ENCODE measurements at regions not wholly inside any gene's neighbourhood (a gene's known extent, or its start where the extent isn't known, plus 50 kb on each side); places are given as distances from the start of the nearest gene placed in this dataset.

DNA sequence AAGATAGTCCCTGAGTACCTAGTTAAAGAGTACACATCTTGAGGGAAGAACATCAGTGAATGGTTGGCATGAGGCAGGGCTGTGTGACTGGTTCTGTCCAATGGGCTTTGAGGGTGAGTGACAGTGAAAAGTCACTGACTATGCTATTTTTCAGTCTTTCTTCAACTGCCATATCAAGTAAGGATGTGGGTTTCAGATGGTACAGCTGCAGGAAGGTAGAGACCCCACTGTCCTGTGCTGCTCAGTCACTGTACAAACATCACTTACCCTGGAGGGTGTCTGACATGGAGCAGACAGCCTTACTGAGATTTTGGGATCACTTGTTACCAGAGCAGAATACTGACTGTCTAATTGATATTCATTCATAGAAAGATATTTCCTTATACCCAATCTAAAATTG is 115.3 kb upstream of the ASCC3 start:
- DNase-seq: no peak
- Mint-ChIP-seq H3K9me3 (no peaks in the 10 kb centered on the region), H3K36me3 (no peaks in the 10 kb centered on the region), H3K27me3 (no peaks in the 10 kb centered on the region), H3K4me3 (no peak overlapping the region), H3K4me1 (no peaks in the 10 kb centered on the region), H3K27ac (no peak overlapping the region)
- CTCF ChIA-PET: no interaction called here

DNA sequence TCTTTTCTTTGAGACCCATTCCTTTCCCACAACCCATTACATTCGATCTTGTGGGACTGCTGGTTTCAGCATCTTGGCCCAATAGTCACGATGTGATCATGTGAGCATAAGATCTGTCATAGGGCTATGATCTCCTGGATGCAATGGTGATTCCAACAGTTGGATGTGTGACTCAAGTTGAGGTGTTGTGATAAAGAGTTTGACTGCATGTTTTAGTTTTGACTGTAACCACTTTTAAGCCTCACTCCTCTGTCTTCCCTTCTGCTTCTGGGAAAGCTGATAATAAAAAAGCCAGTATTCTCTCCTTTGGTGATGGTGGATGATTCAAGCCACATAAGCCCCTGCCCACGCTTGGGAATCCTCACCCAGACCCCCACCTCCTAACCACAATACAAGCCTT is 117.0 kb upstream of the ASCC3 start:
- H3K4me1 Mint-ChIP-seq: no peaks in the 10 kb centered on the region
- no peak overlapping the region for H3K27ac Mint-ChIP-seq
- no peak for DNase-seq
- no peaks in the 10 kb centered on the region for H3K27me3 Mint-ChIP-seq
- no peaks in the 10 kb centered on the region for H3K36me3 Mint-ChIP-seq
- H3K9me3 Mint-ChIP-seq: no peaks in the 10 kb centered on the region
- H3K4me3 Mint-ChIP-seq: no peak overlapping the region
- CTCF ChIA-PET: no interaction called here

DNA sequence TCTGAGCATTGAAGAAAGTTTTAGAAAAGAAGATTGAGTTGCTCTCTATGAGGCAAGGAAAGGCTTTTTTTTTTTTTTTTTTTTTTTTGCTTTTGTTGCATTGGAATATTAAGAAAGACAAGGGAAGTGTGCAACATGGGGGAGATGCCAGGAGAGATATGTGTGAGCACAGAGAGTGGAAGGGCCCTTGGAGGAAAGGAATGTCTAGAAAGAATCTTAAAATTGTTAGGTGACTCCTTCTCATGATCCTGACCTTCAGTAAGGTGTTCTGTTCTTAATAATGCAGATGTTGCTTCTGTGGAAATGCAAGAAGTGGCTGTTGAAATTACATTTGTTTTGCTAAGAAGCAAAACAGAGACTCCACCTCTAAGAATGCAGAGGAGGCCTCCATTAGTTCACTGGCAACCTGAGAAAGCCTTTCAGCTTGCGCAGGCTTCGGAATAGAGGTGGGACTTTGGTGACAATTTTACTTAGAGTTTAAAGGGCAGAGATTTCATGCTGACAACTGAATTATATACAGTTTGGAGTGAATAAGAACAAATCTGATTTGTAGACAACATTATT is 118.0 kb upstream of the ASCC3 start:
- no peak overlapping the region for H3K27ac Mint-ChIP-seq
- no peaks in the 10 kb centered on the region for H3K4me1 Mint-ChIP-seq
- DNase-seq: no peak
- H3K4me3 Mint-ChIP-seq: no peak overlapping the region
- H3K36me3 Mint-ChIP-seq: no peaks in the 10 kb centered on the region
- no peaks in the 10 kb centered on the region for H3K9me3 Mint-ChIP-seq
- no peaks in the 10 kb centered on the region for H3K27me3 Mint-ChIP-seq
- CTCF ChIA-PET: interaction anchor here (0.6 kb wide), 1 partner anchor 21 kb away, joined by 3 read pairs; no protein-coding TSS in a partner anchor

DNA sequence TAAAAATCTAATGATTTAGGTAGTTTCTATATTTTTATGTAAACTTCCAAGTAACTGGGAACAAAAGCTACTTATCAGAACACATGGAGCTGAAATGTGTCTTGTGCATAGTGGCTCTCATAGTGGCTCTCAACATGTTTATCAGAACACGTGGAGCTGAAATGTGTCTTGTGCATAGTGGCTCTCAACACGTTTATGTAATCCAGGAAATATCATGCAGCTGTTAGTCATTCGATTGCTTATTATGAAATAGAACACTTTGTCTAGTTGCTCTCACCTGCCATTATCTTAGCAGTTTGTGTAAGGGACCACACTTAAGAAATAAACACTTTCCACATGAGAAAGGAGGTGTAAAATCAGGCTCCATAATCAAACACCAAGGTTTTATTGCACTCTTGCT is 119.2 kb upstream of the ASCC3 start:
- no peak for DNase-seq
- Mint-ChIP-seq H3K4me3 (no peak overlapping the region), H3K4me1 (no peaks in the 10 kb centered on the region), H3K27ac (no peak overlapping the region), H3K27me3 (no peaks in the 10 kb centered on the region), H3K9me3 (no peaks in the 10 kb centered on the region), H3K36me3 (no peaks in the 10 kb centered on the region)
- CTCF ChIA-PET: no interaction called here

DNA sequence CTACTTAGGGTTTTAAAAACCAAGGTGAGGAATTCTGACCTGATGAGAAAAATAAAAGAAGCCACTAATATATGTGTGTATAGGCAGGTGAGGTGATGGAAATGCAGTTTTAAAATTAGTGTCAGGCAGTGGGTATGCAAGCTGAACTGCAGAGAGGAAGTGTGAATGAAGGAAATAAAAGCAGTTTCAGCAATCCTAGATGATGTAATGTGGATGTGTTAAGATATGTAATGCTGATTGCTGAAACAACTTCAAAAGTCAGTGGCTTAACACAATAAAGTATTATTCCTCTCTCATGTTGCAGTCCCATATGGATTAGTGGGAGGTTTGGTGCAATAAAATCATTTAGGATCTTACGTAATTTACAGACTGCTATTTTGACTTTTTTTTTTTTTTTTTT is 119.9 kb upstream of the ASCC3 start:
- Mint-ChIP-seq H3K27me3 (no peaks in the 10 kb centered on the region), H3K36me3 (no peaks in the 10 kb centered on the region), H3K9me3 (no peaks in the 10 kb centered on the region), H3K4me3 (no peak overlapping the region), H3K4me1 (no peaks in the 10 kb centered on the region), H3K27ac (no peak overlapping the region)
- CTCF ChIA-PET: no interaction called here
- DNase-seq: no peak

DNA sequence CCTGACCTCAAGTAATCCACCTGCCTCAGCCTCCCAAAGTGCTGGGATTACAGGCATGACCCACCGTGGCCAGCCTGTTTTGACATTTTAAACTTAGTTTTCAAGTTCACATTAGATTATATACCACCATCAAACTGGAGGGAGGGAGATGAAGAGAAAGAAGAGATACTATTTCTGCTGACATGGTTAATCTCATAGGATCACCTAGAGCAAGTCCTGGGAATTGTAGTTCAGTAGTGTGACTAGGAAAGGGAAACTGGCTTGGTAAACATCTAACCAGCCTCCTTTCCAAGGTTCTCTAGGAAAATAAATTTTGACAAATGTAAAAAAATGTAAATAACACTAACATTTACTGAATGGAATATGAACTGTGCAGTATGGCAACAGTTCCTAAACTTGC is 120.5 kb upstream of the ASCC3 start:
- no peak overlapping the region for H3K4me3 Mint-ChIP-seq
- H3K36me3 Mint-ChIP-seq: no peaks in the 10 kb centered on the region
- no peaks in the 10 kb centered on the region for H3K4me1 Mint-ChIP-seq
- H3K27ac Mint-ChIP-seq: no peak overlapping the region
- H3K9me3 Mint-ChIP-seq: no peaks in the 10 kb centered on the region
- DNase-seq: no peak
- CTCF ChIA-PET: no interaction called here
- H3K27me3 Mint-ChIP-seq: no peaks in the 10 kb centered on the region

DNA sequence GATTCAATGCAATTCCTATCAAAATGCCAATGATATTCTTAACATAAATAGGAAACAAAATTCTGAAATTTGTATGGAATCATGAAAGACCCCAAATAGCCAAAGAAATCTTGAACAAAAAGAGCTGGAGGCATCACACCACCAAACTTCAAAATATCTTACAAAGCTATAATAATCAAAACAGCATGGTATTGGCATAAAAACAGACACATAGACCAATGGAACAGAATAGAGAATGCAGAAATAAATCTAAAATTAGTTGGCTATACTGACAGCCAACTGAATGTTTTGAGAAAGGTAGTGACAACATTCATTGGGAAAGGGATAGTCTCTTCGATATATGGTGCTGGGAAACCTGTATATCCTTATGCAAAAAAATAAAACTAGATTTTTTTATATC is 121.9 kb upstream of the ASCC3 start:
- no peak for DNase-seq
- Mint-ChIP-seq H3K4me3 (no peak overlapping the region), H3K9me3 (no peaks in the 10 kb centered on the region), H3K4me1 (no peaks in the 10 kb centered on the region), H3K36me3 (no peaks in the 10 kb centered on the region), H3K27me3 (no peaks in the 10 kb centered on the region), H3K27ac (no peak overlapping the region)
- CTCF ChIA-PET: no interaction called here

DNA sequence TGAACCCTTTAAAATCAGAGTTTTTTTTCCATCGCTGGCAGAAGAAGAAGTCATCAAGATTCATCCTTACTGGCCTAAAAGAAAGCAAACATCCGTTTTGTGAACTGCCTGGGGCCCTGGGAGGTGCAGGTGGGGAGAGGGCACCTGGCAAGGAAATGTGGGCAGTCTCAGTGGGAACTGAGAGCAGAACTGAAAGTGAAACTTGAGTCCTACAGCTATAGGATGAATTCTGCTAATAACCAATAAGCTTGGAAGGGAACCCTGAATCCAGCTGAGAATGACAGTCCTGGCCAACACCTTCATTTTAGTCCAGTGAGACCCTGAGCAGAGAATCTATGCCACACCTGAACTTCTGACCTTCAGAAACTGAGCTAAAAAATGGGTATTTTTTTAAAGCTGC is 130.1 kb upstream of the ASCC3 start:
- Mint-ChIP-seq H3K27ac (no peak overlapping the region), H3K4me3 (no peak overlapping the region), H3K27me3 (no peaks in the 10 kb centered on the region), H3K36me3 (no peaks in the 10 kb centered on the region), H3K4me1 (peaks cover 14% of the 10 kb centered on the region), H3K9me3 (peaks cover 1% of the 10 kb centered on the region)
- CTCF ChIA-PET: no interaction called here
- peak; percentile 32 for DNase-seq

DNA sequence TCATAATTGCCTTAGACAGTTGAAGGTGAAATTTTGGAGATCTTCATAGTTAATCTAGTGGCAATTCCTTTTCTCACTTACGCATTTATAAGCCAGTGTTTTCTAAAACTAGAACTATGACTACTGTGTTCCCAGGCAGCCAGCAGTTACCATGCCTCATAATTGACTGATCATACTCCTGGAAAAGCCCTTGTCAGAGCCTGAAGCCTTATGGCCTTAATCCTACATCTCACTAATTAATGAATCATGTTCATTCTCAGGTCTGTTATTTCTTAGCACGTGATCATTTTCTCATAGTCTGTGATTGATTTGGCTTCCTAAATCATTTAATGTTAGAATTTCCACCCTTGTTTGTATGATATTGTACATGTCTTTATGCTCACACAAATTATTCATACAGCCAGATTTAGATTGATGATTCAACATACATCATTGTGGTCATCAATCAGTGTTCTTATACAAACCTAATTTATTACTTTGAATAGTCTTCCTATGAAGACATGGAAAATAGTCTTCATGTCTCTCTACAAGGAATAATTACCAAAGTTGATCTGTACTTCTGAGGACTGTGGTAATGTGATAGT is 132.6 kb upstream of the ASCC3 start:
- Mint-ChIP-seq H3K4me1 (peaks cover 14% of the 10 kb centered on the region), H3K36me3 (no peaks in the 10 kb centered on the region), H3K9me3 (peaks cover 1% of the 10 kb centered on the region), H3K4me3 (no peak overlapping the region), H3K27me3 (no peaks in the 10 kb centered on the region), H3K27ac (no peak overlapping the region)
- CTCF ChIA-PET: no interaction called here
- no peak for DNase-seq

DNA sequence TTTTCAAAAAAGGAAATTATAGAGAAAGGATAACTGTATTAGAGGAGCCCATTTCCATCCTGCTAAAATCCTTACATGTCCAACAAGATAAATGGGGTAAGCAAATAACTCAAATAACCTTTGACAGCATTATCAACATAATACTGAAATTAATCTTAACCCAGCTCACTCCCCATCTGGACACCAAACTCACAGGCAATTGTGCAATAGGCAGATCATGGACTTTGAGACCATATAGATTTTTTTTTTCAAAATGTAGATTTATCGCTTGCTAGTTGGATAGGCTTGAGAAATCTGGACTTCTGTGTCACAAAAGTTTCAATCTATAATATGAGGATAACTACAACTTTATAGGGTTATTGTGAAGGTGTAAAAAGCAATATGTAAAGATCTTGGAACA is 134.4 kb upstream of the ASCC3 start:
- Mint-ChIP-seq H3K9me3 (peaks cover 1% of the 10 kb centered on the region), H3K4me1 (peaks cover 13% of the 10 kb centered on the region), H3K27ac (no peak overlapping the region), H3K36me3 (no peaks in the 10 kb centered on the region), H3K27me3 (no peaks in the 10 kb centered on the region), H3K4me3 (no peak overlapping the region)
- no peak for DNase-seq
- CTCF ChIA-PET: no interaction called here

DNA sequence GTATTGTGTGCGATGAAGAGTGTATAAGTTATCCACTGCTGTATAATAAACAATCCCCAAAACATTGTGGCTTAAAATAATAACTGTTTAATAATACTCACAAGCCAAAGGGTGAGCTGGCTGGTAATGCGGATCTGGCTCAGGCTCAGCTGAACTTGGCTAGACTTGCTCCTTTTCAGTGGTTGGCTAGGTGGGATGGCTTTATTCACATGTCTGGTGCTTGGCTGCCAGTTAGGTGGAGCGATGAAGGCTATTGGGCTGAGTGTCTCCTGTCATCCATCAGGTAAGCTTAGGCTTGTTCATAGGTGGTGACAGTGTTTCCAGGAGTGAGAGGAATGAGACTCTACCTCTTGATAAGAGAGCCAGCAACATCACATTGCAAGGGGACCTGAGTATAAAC is 135.0 kb upstream of the ASCC3 start:
- no peaks in the 10 kb centered on the region for H3K36me3 Mint-ChIP-seq
- CTCF ChIA-PET: no interaction called here
- no peak overlapping the region for H3K27ac Mint-ChIP-seq
- peaks cover 7% of the 10 kb centered on the region for H3K4me1 Mint-ChIP-seq
- no peak for DNase-seq
- no peak overlapping the region for H3K4me3 Mint-ChIP-seq
- H3K9me3 Mint-ChIP-seq: no peaks in the 10 kb centered on the region
- no peaks in the 10 kb centered on the region for H3K27me3 Mint-ChIP-seq

DNA sequence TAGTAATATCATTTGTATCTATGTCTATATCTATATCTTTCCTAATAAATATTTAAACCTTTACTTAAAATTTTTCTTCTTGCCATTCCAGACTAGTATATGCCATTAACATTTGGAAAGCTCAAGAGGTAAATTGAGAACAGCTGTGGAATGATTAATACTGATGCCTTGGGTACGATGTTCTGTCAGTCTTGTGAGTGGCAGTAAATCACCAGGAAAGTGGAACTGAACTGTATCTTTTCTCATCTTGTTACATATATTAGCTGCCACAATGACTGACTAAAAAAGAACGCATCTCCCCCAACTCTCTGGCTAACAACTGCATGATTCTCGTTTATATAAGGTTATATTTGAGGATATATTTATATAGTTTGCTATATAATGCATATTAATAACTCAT is 137.0 kb upstream of the ASCC3 start:
- Mint-ChIP-seq H3K36me3 (no peaks in the 10 kb centered on the region), H3K27me3 (no peaks in the 10 kb centered on the region), H3K9me3 (peaks cover 1% of the 10 kb centered on the region), H3K4me3 (no peak overlapping the region), H3K4me1 (no peaks in the 10 kb centered on the region), H3K27ac (no peak overlapping the region)
- CTCF ChIA-PET: no interaction called here
- DNase-seq: no peak

DNA sequence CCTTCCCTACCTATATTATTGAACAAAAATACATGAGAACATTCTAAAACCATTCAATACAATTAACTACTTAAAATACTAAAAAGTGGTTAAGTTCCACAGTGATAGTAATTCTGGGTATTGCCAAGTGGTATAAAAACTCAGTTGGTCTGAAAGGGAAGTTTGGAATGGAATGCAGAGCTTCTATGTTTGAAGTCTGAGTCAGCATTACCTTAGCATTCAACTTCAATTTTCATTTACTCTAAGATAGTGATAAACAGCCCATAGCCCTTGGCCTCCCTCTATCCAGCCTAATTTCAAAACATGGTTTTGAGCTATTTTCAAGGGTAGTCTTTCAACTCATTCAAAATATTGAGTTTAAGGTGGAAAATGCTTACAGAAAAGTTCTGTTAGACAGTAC is 140.4 kb upstream of the ASCC3 start:
- CTCF ChIA-PET: no interaction called here
- H3K36me3 Mint-ChIP-seq: no peaks in the 10 kb centered on the region
- no peaks in the 10 kb centered on the region for H3K27me3 Mint-ChIP-seq
- H3K4me3 Mint-ChIP-seq: no peak overlapping the region
- H3K27ac Mint-ChIP-seq: no peak overlapping the region
- H3K9me3 Mint-ChIP-seq: peaks cover 2% of the 10 kb centered on the region
- no peaks in the 10 kb centered on the region for H3K4me1 Mint-ChIP-seq
- DNase-seq: no peak

DNA sequence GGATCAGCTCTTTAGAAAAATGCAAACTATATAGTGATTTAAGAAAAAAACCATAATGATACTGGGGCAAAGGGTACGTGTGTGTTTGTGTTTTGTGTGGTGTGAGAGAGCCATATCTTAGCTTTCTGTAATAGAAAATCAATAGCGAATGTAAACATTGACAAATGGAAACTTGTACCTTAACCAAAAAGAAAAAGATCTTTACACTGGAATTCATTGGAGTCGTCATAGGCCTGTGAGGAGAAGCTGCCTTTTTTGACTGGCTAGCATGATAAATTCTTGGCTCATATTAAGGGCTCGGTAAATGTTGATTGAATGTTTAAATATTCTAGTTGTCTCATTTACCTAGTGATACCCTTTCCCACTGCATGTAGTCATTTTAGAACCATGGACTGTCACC is 161.8 kb upstream of the ASCC3 start:
- no peaks in the 10 kb centered on the region for H3K9me3 Mint-ChIP-seq
- H3K27me3 Mint-ChIP-seq: no peaks in the 10 kb centered on the region
- no peaks in the 10 kb centered on the region for H3K36me3 Mint-ChIP-seq
- no peak overlapping the region for H3K4me3 Mint-ChIP-seq
- DNase-seq: no peak
- H3K27ac Mint-ChIP-seq: no peak overlapping the region
- H3K4me1 Mint-ChIP-seq: no peaks in the 10 kb centered on the region
- CTCF ChIA-PET: no interaction called here

DNA sequence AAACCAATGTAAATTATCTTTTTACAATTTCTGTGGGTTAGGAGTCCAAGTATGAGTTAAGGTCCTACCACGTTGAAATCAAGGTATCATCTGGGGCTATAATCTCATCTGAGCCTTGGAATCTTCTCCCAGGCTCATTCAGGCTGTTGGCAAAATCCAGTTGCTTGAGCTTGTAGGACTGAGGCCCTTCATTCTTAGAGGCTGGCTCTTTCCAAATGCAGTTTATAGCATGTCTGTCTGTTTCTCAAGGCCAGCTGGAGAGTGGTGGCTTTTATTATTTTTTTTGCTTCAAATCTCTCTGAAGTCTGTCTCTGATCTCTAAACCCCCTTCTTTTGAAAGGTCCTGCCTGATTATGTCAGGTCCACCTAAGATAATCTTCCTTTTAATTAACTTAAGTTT is 177.2 kb upstream of the ASCC3 start:
- no peaks in the 10 kb centered on the region for H3K27me3 Mint-ChIP-seq
- no peak for DNase-seq
- CTCF ChIA-PET: no interaction called here
- H3K4me3 Mint-ChIP-seq: no peak overlapping the region
- no peaks in the 10 kb centered on the region for H3K36me3 Mint-ChIP-seq
- H3K9me3 Mint-ChIP-seq: no peaks in the 10 kb centered on the region
- H3K27ac Mint-ChIP-seq: no peak overlapping the region
- H3K4me1 Mint-ChIP-seq: no peaks in the 10 kb centered on the region

DNA sequence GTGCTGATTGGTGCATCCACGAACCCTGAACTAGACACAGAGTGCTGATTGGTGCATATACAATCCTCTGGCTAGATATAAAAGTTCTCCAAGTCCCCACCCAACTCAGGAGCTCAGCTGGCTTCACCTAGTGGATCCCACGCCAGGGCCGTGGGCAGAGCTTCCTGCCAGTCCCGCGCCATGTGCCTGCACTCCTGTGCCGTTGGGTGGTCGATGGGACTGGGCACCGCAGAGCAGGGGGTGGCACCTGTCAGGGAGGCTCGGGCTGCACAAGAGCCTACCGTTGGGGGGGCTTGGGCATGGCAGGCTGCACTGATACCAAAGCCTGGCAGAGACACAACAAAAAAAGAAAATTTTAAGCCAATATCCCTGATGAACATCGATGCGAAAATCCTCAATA is 185.4 kb upstream of the ASCC3 start:
- Mint-ChIP-seq H3K36me3 (no peaks in the 10 kb centered on the region), H3K4me3 (no peak overlapping the region), H3K27ac (no peak overlapping the region), H3K9me3 (peaks cover 26% of the 10 kb centered on the region), H3K27me3 (no peaks in the 10 kb centered on the region), H3K4me1 (no peaks in the 10 kb centered on the region)
- CTCF ChIA-PET: no interaction called here
- DNase-seq: no peak
